ENCODE measurements at regions not wholly inside any gene's neighbourhood (a gene's known extent, or its start where the extent isn't known, plus 50 kb on each side); places are given as distances from the start of the nearest gene placed in this dataset.

GRCh38 chr4:27684610-27685011 lies 824.0 kb downstream of the STIM2 start:
- TF ChIP-seq EP300 (IDR thresholded peaks at IDR 0.05; ENCODE audit: borderline replicate concordance in 1 of 2, control insufficient read depth in 1 of 2, low read depth in 2 of 2, low read length in 2 of 2) (no peak), TCF3 (IDR thresholded peaks at IDR 0.05; ENCODE audit: borderline replicate concordance, insufficient read depth, low read depth, low read length) (no peak), REST (IDR thresholded peaks at IDR 0.05; ENCODE audit: low read depth, low read length) (no peak), SUZ12 (IDR thresholded peaks at IDR 0.05; ENCODE audit: unreplicated experiment) (no peak), CHD2 (IDR thresholded peaks at IDR 0.05; ENCODE audit: borderline replicate concordance, low read depth, low read length) (no peak), STAT3 (IDR thresholded peaks at IDR 0.05; ENCODE audit: low read depth, low read length) (no peak), EGR1 (IDR thresholded peaks at IDR 0.05; ENCODE audit: borderline replicate concordance in 1 of 2, low read depth in 2 of 2, low read length in 2 of 2) (no peak), FOS (IDR thresholded peaks at IDR 0.05; ENCODE audit: borderline replicate concordance, extremely low read depth, insufficient read length) (no peak)
- TF ChIP-seq, protein P1, sequence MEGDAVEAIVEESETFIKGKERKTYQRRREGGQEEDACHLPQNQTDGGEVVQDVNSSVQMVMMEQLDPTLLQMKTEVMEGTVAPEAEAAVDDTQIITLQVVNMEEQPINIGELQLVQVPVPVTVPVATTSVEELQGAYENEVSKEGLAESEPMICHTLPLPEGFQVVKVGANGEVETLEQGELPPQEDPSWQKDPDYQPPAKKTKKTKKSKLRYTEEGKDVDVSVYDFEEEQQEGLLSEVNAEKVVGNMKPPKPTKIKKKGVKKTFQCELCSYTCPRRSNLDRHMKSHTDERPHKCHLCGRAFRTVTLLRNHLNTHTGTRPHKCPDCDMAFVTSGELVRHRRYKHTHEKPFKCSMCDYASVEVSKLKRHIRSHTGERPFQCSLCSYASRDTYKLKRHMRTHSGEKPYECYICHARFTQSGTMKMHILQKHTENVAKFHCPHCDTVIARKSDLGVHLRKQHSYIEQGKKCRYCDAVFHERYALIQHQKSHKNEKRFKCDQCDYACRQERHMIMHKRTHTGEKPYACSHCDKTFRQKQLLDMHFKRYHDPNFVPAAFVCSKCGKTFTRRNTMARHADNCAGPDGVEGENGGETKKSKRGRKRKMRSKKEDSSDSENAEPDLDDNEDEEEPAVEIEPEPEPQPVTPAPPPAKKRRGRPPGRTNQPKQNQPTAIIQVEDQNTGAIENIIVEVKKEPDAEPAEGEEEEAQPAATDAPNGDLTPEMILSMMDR (IDR thresholded peaks at IDR 0.05 in 2 of 3, conservative IDR thresholded peaks at IDR 0.05 in 1 of 3; ENCODE audit: control insufficient read depth in 2 of 3, extremely low read depth in 1 of 3, insufficient read depth in 1 of 3, low read depth in 3 of 3, low read length in 3 of 3), result peak; percentile 70 to 79 (median 70)

Measured in GM12878 (cell line).